GM18868 (cell line): ENCODE measurements at regions not wholly inside any gene's neighbourhood (a gene's known extent, or its start where the extent isn't known, plus 50 kb on each side); places are given as distances from the start of the nearest gene placed in this dataset.

Experiments
- ATAC-seq: cut with Tn5 transposase; IDR thresholded peaks from one replicate; pipeline ENCODE4 v1.9.1; 2021; ENCODE audit warnings: mild to moderate bottlenecking, moderate library complexity; ENCODE audit not compliant: unreplicated experiment

DNA sequence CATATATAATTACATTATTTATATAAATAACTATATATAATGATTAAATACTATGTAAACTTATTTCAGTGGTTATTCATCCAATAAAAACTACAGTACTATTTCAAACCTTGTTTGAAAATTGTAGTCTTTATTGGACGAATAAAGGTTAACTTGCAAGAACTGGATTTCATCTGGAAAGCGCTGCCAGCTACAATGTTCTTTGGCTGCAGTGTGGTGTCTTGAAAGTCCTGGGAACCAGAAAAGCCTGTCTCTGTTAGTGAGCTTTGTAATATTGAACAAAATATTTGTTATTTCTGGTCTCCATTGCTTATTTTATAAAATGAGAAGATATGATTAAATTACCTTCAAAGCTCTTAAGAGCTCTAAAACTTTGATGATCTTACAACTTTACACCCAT is 763.6 kb downstream of the ADGRL2 start:
- no peak for ATAC-seq

DNA sequence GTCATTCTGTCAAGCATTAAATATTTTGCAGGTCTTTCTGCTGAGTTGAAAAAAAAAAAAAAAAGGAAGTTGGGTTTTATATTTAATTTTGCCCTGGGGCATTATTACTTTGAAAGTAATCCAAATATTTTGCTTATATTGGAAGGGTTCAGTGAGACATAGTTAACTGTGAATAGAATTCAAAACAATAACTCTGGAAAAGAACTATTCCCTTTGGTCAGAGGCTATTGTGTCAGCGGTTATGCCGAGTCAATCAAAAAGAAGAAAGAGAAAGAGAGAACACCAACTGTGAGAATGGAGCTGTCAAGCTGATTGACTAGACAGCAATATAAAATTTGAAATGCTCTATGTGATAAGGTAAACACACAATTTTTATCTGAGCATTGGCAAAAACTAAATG is 761.7 kb downstream of the ADGRL2 start:
- ATAC-seq = no peak

DNA sequence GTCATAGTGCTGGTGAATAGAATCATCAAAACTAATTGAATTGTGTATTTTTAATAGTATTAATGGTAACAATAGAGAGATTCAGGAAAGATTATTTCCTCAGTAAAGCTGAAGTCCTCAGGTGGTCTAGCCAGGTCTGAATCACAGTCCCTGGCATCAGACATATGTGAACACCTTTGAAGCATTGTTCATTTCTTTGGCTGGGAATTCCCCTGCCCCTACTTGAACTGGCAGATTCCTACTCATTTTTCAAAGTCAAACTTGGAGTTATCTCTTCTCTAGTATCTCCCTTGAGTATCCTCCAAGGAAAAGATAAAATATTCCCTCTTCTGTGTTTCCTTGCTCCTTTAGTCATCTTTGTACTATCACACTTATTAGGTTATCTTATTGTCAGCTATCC is 759.8 kb downstream of the ADGRL2 start:
- no peak for ATAC-seq

DNA sequence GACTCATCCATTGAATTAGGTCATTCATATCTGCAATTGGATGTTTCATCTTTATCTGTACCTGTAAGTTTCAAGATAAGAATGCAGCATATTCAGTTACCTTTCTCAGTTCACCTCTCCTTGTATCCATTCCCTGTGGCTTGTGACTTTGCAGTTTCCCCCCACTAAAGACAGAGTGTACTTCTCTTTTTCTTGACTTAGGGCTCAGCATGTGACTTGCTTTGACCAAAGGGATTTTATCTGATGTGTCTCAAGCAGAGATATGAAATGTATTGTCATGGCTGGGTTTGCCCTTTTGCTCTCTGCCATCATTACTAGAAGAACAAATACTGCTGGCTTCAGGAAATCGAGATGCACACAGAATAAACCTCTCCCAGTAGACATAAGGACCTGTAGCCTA is 754.8 kb downstream of the ADGRL2 start:
- ATAC-seq = no peak

DNA sequence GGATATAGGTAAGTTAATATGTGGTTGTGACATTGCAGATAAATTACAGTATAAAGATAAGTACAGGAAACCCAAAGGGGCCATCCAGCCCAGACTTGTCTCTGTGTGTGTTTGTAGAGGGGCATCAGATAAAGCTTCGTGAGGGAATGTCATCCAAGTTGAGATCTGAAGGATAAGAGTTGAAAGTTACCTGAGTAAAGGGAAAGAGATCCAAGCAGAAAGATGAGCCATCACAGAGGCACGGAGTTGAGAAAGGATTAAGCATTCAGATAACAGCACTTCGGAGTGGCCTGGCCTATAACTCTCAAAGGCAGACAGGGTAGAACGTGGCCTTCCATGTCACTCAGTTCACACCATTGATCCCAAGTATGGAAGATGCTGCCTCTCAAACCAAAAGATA is 749.1 kb downstream of the ADGRL2 start:
- no peak for ATAC-seq

DNA sequence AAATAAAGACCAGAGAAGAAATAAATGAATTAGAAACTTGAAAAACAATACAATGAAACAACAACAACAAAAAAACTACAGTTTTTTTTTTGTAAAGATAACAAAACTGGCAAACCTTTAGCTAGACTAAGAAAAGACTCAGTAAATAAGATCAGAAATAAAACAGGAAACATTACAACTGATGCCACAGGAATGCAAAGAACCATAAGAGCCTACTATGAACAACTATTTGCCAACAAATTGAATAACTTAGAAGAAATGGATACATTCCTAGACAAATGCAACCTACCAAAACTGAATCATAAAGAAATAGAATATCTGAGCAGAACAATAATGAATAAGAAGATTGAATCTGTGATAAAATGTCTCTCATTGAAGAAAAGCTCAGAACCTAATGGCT is 742.0 kb downstream of the ADGRL2 start:
- ATAC-seq = no peak

DNA sequence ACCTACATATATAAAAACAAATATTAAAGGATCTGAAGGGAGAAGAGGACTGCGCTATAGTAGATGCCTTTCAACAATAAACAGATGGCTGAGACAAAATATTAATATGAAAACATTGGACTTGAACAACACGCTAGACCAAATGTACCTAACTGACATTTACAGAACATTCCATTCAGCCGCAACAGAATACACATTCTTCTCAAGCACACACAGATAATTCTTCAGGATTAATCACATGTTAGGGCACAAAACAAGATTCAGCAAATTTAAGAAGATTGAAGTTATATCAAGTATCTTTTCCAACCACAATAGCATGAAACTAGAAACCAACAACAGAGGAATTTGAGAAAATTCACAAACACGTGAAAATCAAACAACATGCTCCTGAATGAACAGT is 741.4 kb downstream of the ADGRL2 start:
- no peak for ATAC-seq

DNA sequence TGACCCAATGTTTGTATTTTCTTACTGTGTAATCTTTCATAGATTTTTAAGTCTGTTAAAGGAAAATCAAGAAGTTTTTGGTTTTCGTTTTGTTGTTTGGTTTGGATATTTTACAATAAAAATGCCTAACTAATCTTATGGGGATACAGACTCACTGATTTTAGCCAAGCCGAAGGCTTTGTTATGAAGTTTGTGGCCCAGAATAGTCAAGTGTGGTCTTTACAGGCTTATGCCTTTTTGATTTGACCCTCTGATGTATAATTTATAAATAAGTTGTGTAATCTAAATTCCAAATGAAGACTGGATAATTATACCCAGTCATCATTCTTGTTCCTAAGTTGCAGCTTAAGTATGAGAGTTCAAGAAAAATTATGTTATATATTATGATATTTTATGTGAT is 739.3 kb downstream of the ADGRL2 start:
- no peak for ATAC-seq

DNA sequence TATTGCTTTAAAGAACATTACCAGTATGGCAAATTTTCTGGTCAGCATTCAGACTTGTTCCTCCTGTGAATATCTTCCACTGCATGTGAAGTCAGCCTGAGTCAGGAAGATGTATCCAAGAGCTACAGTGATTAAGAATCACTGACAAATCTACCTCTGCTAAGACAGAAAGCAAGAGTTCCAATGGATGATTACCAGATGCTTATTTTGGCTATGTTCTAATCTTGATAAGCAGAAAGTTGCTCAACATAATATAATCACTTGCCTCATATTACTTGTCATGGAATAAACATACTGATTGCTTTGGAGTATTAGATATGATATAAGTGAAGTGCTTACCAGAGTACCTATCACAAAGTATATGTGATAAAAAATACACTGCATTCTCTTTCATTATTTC is 738.1 kb downstream of the ADGRL2 start:
- no peak for ATAC-seq

DNA sequence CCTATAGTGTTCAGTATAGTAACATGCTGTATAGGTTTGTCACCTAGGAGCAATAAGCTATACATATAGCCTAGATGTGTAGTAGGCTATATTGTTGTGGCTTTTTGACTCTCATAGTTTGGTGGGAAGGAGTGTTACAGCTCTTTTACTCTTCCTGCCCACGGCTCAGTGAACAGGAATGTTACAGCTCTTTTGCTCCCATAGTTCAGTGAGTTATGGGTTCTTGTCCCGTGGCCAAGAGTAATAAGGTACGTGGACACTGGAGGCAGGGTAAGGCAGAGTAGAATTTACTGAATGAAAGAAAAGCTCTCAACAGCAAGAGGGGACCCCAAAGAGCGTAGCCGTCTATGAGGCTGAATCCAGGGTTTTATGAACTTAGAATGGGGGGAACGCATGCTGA is 734.3 kb downstream of the ADGRL2 start:
- no peak for ATAC-seq

DNA sequence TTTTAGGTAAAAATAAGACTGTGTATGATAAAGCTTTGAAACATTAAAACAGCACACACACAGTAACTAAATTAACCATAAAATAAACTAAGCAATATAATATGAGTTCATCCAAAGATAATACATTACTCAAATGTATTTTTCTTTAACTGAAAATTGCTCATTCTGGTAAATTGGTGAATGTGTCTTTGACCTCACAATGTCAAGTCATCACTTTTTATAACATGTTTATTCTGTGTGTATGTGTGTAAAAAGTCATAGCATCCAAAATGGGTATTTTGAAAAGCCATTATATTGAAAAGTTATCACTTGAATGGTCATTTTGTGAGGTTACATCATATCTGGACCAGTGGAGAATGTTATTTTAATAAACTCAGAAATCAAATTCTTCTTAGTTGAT is 724.6 kb downstream of the ADGRL2 start:
- ATAC-seq = no peak

DNA sequence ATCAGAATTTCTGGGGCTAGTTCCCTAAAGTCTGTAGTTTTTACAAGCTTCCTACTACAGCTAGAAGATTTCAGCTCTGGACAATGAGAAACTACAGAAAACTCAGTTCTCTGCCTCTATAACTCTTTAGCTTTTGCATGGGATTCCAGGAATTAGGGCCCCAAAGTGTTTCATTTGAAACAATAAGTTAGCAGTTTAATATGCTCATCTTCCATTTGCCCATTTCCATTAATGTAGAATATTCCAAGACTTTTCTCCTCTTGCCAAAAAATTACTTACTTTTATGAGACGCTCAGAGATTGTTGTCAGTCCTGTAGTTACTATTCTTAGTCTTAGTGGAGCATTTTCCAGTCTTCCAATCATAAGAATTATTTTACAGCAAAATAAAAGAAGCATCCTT is 719.9 kb downstream of the ADGRL2 start:
- no peak for ATAC-seq

DNA sequence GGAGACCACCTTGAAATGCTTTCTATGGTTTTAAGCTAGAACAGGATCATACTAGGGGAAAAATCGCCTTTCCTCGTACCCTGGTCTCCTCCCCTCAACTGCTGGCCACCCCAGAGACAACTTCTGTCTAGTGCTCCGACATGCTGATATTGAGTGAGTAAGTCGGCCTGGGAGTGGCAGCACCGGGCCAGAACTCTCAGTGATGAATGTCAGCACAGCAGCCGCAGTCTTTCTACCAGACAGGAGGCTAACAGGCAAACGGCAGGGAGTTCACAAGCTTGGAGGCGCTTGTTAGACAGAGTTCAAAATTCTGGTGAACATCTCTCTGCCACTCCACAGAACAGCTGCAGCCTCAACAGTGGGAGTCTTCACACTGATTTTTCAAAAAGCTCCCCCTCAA is 716.9 kb downstream of the ADGRL2 start:
- no peak for ATAC-seq

DNA sequence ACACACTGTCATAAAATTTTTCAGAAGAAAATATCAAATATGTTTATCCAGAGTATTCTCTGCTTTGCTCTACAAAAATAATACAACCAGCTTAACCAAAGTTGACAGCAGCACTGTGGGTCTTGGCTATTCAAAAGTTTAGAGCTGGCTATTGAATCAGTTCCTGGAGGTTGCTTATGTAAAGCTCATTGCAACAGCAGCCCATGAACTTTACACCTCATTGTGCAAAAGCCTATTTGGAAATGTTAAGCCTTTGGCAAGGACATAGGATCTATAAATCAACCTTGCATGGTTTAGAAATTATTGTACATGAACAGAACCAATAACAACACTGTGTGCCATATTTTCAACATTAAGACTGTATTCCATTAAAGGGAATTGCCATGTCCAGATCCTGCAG is 714.9 kb downstream of the ADGRL2 start:
- no peak for ATAC-seq

DNA sequence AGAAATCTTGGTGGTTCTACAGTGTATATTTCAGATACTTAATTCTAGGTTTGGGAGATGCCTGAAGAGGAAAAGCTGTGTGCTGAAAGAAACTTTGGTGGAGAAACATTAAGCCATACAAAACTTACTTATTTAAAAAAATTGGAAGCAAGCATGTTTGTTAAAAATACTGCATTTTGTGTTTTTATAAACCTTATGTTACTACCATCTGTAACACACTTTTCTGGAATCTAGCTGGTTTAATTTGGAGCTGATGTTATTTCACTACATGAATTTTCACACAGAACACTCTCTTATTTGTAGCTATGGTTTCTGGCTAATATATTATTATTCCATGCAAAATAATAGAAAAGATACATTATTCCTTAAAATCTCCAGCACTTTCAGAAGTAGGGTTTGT is 710.7 kb downstream of the ADGRL2 start:
- no peak for ATAC-seq

DNA sequence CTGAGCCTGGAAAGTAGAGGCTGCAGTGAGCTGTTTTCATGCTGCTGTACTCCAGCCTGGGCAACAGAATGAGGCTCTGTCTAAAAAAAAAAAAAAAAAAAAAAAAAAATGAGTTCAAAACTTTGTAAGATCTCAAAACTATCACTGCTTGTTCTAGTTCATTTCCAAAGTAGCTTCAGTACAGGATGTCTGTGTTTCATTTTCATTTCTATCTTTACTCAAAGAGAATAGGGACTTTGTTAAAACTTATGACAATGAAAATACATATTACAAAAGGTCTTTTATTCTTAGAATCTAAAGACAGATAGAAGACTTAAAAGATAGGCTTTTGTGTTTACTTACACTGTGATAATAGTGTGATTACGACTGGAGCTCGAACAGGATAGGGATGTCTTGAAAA is 709.7 kb downstream of the ADGRL2 start:
- ATAC-seq = no peak

DNA sequence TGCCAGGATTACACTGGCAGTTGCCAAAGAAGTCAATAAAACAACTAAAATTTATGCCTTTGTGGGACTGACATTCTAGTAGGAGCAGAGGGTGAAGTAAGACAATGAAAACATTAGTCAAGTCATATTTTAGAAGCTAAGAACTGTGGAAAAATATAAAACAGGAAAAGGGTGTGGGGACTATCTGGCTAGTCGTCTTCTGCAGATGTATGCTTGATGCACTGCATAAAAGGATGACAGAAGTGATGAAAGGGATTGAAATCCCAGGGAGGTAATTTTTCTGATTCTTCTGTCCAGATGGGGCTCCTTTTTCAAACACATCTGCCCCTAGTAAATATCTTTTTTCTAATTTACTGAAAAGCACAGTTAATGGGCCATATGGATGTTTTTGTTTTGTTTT is 706.3 kb downstream of the ADGRL2 start:
- ATAC-seq = no peak

DNA sequence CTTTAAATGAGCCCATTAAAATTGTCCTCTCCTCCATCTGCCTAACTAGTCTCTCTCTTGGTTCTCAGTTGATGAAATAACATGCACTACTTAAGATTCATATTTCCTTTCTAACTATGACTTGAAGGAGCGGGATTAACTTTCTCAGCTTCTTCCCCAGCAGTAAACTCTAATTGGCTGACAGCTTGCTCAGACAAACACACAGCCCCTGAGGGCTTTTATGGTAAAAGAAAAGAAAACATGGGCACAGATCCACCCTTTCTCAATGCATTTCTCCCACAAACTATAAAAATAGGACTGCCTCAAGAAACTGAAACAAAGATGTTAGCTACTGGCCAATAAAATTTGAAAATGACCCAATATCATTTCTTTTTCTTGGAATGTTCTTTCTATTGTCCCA is 703.1 kb downstream of the ADGRL2 start:
- ATAC-seq = no peak

DNA sequence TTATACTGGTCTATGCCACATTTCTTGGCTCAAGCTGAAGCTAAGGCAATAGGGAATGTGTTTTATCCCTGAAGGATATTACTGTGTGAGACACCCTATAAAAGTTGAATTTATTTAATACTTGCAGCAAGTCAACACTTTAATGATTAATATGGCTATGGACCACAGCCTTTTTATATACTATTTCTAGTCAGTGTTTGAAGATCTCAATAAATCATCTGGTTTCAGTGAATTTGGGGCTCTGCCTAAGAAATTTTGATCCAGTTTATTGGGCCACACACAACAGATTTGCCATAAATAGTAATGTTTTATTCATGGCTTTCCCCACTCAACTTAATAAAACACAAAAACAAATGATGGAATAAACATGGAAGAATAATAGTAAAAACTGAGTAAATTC is 698.3 kb downstream of the ADGRL2 start:
- no peak for ATAC-seq

DNA sequence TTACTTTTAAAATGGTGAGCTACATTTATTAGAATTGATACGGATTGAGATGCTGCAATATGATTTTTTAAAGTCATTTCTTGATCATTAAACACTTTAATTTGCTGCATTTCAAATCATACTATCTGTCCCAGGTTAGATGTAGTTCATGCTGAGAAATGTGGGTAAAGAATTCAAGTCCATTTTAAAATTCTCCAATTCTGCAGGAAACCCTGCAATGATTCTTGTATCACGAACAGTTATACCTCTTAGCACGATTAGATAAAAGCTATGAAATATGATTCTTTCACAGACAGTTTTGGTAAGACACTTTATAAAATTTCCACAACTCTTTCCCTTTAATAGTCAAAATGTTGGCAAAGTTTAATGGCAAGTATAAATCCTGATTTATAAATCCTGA is 693.4 kb downstream of the ADGRL2 start:
- ATAC-seq = no peak

DNA sequence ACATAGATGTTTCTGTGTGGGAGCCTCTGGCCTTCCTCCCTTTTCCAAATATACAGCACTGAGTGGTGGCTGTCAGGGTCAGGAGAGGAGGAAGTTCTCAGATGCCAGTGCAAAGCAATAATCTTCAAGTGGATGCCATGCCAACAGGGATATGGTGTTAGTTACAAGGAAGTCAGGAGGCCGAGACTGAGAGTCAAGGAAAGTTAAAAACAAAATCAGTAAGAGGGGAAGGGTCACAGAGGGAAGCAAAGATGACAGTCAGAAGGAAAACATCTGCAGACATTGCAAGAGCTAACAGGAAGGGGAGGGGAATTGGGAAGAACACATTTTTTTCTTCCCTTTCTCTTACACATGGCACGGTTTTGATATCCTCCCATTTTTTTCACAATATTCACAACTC is 691.4 kb downstream of the ADGRL2 start:
- ATAC-seq = no peak

DNA sequence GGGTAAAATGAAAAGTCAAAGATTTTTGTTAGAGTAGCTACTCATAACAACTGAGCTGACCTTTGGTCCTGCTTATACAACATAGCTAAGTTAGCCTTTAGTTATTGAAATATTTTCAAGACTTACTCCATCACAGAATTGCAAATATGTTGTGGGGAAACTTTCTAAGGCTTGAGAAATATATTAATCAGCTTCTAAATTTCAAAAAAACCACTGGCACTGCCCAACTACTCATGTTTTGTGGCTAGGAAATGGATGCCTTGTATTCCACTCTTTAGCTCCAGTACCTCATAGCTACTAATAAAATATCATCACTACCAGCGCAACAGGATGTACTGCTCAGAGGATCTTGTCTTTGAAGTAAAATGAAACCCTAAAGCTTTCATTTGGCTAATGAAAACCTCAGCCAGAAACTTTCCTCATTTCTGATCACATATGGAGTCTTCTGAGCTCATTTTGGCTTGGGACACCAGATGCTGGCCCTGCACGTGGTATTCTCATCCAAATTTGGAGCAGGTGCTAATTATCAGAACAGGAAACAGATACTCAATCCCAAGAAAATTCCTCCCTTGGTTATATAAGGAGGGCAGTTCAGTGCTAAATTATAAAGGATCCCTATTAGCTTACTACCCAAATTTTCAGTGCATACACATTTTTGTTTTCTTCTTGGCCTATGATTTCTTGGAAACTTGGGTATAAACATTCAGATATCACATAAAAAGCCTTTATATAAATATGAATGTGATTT is 690.7 kb downstream of the ADGRL2 start:
- no peak for ATAC-seq

DNA sequence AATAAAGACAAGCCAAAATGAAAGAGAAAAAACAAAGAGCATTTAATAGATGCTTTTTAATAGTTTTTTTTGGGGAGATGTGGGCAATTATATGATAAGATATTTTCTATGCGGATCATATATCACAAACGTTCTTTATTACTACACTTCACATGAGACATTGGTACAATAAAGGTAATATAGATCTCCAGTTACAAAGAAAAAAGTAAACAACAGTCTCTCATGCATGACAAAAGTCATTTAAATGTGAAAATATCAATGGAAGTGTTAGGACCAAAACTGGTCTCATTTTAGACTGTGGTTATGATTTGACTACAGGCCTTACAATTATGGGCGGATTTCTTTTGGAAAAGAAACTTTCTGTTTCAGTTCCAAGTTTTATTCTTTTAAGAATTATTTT is 687.0 kb downstream of the ADGRL2 start:
- ATAC-seq = no peak
